Neuronal stem cell (in vitro differentiated cells): ENCODE measurements at regions not wholly inside any gene's neighbourhood (a gene's known extent, or its start where the extent isn't known, plus 50 kb on each side); places are given as distances from the start of the nearest gene placed in this dataset.

ENCODE experiments used
- DNase-seq: peaks from one replicate; pipeline ENCODE4 v3.0.0-alpha.2; 2013; ENCODE audit warnings: low spot score
- H2AFZ ChIP-seq: one replicate; pipeline ENCODE4 v1.6.1; 2013; ENCODE audit warnings: mild to moderate bottlenecking, low read length, inconsistent platforms
- H2AK5ac ChIP-seq: 2 replicates; pipeline ENCODE4 v1.6.1; 2013; ENCODE audit warnings: low read depth, mild to moderate bottlenecking, inconsistent platforms, low read length, moderate library complexity, mixed read lengths
- H2BK120ac ChIP-seq: 2 replicates; pipeline ENCODE4 v1.6.1; 2013; ENCODE audit warnings: low read depth, mild to moderate bottlenecking, inconsistent platforms, low read length, moderate library complexity, mixed read lengths
- H2BK12ac ChIP-seq: one replicate; pipeline ENCODE4 v1.6.1; 2013; ENCODE audit warnings: low read length, inconsistent platforms
- H2BK15ac ChIP-seq: 2 replicates; pipeline ENCODE4 v1.6.1; 2013; ENCODE audit warnings: mild to moderate bottlenecking, low read length, inconsistent platforms, mixed read lengths
- H2BK5ac ChIP-seq: one replicate; pipeline ENCODE4 v1.6.1; 2013; ENCODE audit warnings: inconsistent platforms, mild to moderate bottlenecking, low read length, moderate library complexity
- H3K14ac ChIP-seq: one replicate; pipeline ENCODE4 v1.6.1; 2013; ENCODE audit warnings: low read length, inconsistent platforms
- H3K18ac ChIP-seq: 2 replicates; pipeline ENCODE4 v1.6.1; 2013; ENCODE audit warnings: low read length, inconsistent platforms
- H3K23ac ChIP-seq: 2 replicates; pipeline ENCODE4 v1.6.1; 2013; ENCODE audit warnings: low read depth, mild to moderate bottlenecking, mixed read lengths, low read length, inconsistent platforms; ENCODE audit not compliant: poor library complexity
- H3K27ac ChIP-seq: replicated peaks from 3 replicates; pipeline ENCODE4 v1.5.1; 2013; ENCODE audit warnings: low read length, inconsistent platforms
- H3K27me3 ChIP-seq, 3 experiments: 2 replicates each; pipeline ENCODE4 v1.6.1; 2013; ENCODE audit warnings: low read length in 3 of 3, mild to moderate bottlenecking in 2 of 3, inconsistent platforms in 1 of 3, low read depth in 1 of 3, mixed read lengths in 1 of 3, moderate library complexity in 1 of 3; ENCODE audit not compliant: control insufficient read depth in 3 of 3, insufficient read depth in 3 of 3
- H3K36me3 ChIP-seq, 2 donors: replicated peaks in 1 of 2; 2 replicates each; pipeline ENCODE4 v1.6.1; 2013; ENCODE audit warnings: low read length in 2 of 2; ENCODE audit not compliant: control insufficient read depth in 2 of 2, insufficient read depth in 2 of 2
- H3K4ac ChIP-seq: 2 replicates; pipeline ENCODE4 v1.6.1; 2013; ENCODE audit warnings: inconsistent platforms, mild to moderate bottlenecking, low read length, moderate library complexity
- H3K4me1 ChIP-seq, 2 donors: 1 replicate in 1 of 2; 2 replicates in 1 of 2; pipeline ENCODE4 v1.6.1; 2013; ENCODE audit warnings: low read length in 2 of 2, low read depth in 1 of 2; ENCODE audit not compliant: control insufficient read depth in 2 of 2, insufficient read depth in 1 of 2
- H3K4me2 ChIP-seq: one replicate; pipeline ENCODE4 v1.6.1; 2013; ENCODE audit warnings: mild to moderate bottlenecking, low read length, inconsistent platforms; ENCODE audit not compliant: insufficient read depth, poor library complexity, severe bottlenecking
- H3K4me3 ChIP-seq, 2 donors: 2 replicates each; pipeline ENCODE4 v1.5.1; 2013; ENCODE audit warnings: low read length in 2 of 2, mild to moderate bottlenecking in 2 of 2, inconsistent platforms in 1 of 2, moderate library complexity in 1 of 2
- H3K79me1 ChIP-seq: one replicate; pipeline ENCODE4 v1.6.1; 2013; ENCODE audit warnings: low read depth, mild to moderate bottlenecking, inconsistent platforms, low read length, moderate library complexity
- H3K9ac ChIP-seq: one replicate; pipeline ENCODE4 v1.6.1; 2013; ENCODE audit warnings: mild to moderate bottlenecking, low read depth, low read length, inconsistent platforms; ENCODE audit not compliant: poor library complexity
- H3K9me3 ChIP-seq, 2 donors: replicated peaks in 1 of 2; 2 replicates each; pipeline versions ENCODE3 to v1.6.1; 2013; ENCODE audit warnings: low read length in 2 of 2, mild to moderate bottlenecking in 2 of 2, inconsistent platforms in 1 of 2, low read depth in 1 of 2, mixed read lengths in 1 of 2, moderate library complexity in 1 of 2; ENCODE audit not compliant: control insufficient read depth in 2 of 2, insufficient read depth in 1 of 2
- H4K8ac ChIP-seq: one replicate; pipeline ENCODE4 v1.6.1; 2013; ENCODE audit warnings: low read depth, mild to moderate bottlenecking, inconsistent platforms, low read length, moderate library complexity
- H4K91ac ChIP-seq: one replicate; pipeline ENCODE4 v1.6.1; 2013; ENCODE audit warnings: low read length, low read depth, mild to moderate bottlenecking, inconsistent platforms; ENCODE audit not compliant: poor library complexity
- WGBS, 2 donors: extraction: QIAGEN DNeasy Blood & Tissue Kit; methylation state at CpG; one replicate each; pipeline ENCODE4 v1.1.7; 2013; ENCODE audit warnings: missing lambda C conversion rate in 2 of 2, mixed read lengths in 1 of 2; ENCODE audit not compliant: insufficient read length in 2 of 2, insufficient replicate concordance in 1 of 2; ENCODE audit errors: extremely low coverage in 2 of 2; 5-methylcytosine and 5-hydroxymethylcytosine counted together

DNA sequence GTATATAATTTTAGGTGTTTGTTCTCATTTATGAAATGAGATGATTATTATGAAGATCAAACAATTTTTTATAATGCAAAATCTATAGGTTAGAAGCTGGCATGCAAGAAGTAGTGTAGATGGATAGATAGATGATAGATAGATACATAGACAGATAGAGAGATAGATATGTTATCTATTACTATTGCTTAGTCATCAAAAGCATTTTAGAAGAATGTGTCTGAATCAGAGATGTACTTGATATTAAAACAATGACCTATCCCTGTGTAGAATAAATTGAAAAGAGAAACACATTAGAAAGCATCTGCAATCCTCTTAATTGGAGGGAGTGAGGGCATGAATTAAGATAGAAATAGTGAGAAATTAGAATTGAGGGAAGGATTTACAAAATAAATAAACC lies 436.2 kb upstream of the NXPH2 start:
- Histone ChIP-seq H3K4me1 (no peaks in the 10 kb centered on the region), H2AK5ac (no peak overlapping the region), H3K27ac (no peak overlapping the region), H3K27me3 (no peaks in the 10 kb centered on the region), H3K23ac (no peak overlapping the region), H2BK15ac (no peak overlapping the region), H4K8ac (no peak overlapping the region), H2BK5ac (no peak overlapping the region), H3K18ac (no peak overlapping the region), H2BK12ac (no peak overlapping the region), H2AFZ (no peak overlapping the region), H3K9ac (no peak overlapping the region), H2BK120ac (no peak overlapping the region), H3K4me3 (no peak overlapping the region), H3K14ac (no peak overlapping the region), H3K36me3 (no peaks in the 10 kb centered on the region), H3K79me1 (no peaks in the 10 kb centered on the region), H3K4ac (no peak overlapping the region), H3K9me3 (no peaks in the 10 kb centered on the region), H4K91ac (no peak overlapping the region), H3K4me2 (no peak overlapping the region)
- no peak for DNase-seq

DNA sequence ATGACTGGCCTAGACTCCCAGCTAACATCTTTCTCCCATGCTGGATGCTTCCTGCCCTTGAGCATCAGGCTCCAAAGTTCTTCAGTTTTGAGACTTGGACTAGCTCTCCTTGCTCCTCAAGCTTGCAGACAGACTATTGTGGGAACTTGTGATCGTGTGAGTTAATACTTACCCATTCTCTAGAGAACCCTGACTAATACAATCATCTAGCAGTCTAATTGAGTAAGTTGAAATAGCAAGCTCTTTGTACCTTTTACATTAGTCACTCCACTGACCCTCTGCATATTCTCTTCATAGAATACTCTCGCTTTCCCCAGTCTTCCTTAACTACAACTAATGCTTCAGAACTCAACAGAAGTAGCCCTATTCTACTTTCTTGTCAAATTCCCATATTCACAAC lies 434.6 kb upstream of the NXPH2 start:
- Histone ChIP-seq H2BK120ac (no peak overlapping the region), H3K14ac (no peak overlapping the region), H3K27me3 (no peaks in the 10 kb centered on the region), H3K79me1 (no peaks in the 10 kb centered on the region), H2BK12ac (no peak overlapping the region), H3K27ac (no peak overlapping the region), H3K4me2 (no peak overlapping the region), H3K18ac (no peak overlapping the region), H3K36me3 (no peaks in the 10 kb centered on the region), H3K4me1 (no peaks in the 10 kb centered on the region), H2AFZ (no peak overlapping the region), H3K23ac (no peak overlapping the region), H3K9ac (no peak overlapping the region), H4K91ac (no peak overlapping the region), H3K4me3 (no peak overlapping the region), H2BK5ac (no peak overlapping the region), H2BK15ac (no peak overlapping the region), H2AK5ac (no peak overlapping the region), H3K9me3 (no peaks in the 10 kb centered on the region), H3K4ac (no peak overlapping the region), H4K8ac (no peak overlapping the region)
- DNase-seq: no peak
- WGBS, 2 donors: no CpG with 5 or more reads among the region's 2 CpGs

DNA sequence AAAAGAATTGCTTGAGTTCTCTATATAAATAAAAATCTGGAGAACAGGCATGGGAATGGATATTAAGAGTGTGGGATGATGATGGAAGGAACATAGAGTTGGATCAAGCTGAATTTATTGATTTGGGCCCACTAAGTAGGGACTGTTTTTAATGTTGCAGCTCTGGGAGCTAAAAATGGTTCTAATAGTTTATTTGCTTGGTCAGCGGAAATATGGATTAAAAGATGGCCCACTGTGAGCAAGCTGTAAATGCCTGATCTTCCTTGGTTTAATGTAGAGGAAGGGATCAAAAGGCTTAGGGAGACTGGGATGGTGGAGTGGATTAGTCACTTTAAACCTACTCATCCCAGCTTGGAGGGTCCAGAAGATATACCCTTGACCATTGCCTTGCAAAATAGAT lies 429.4 kb upstream of the NXPH2 start:
- no CpG with 5 or more reads among the region's 1 CpG for WGBS, 2 donors
- H3K9ac ChIP-seq: no peak overlapping the region
- no peaks in the 10 kb centered on the region for H3K9me3 ChIP-seq

DNA sequence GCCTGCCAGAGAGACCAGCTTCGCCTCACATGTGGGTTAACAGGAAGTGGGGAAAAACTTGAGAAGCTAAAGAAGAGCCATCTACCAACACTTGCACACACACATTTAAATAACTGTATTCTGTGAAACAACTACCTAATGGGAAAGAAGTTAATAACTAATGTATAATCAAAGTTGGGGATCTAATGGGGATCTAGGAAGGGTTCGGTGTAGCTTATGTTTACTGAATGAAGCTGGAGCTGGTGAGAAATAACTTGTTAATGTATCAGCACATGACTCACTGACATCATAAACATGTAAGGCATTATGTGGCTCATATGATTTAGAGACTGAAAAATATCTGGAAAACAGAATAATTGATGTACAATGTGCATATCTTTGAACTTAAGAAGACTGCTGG lies 421.3 kb upstream of the NXPH2 start:
- Histone ChIP-seq H3K27me3 (no peaks in the 10 kb centered on the region), H3K79me1 (no peaks in the 10 kb centered on the region)

More for the DNA sequence above, 429.4 kb upstream of the NXPH2 start:
- H3K14ac ChIP-seq: no peak overlapping the region
- DNase-seq: no peak
- H4K8ac ChIP-seq: no peak overlapping the region
- no peaks in the 10 kb centered on the region for H3K27me3 ChIP-seq
- no peak overlapping the region for H2BK15ac ChIP-seq
- no peak overlapping the region for H3K4me3 ChIP-seq
- H2BK12ac ChIP-seq: no peak overlapping the region
- no peak overlapping the region for H3K23ac ChIP-seq
- H3K27ac ChIP-seq: no peak overlapping the region
- H2AK5ac ChIP-seq: no peak overlapping the region
- no peak overlapping the region for H3K4ac ChIP-seq
- no peak overlapping the region for H2BK5ac ChIP-seq
- H2BK120ac ChIP-seq: no peak overlapping the region
- no peaks in the 10 kb centered on the region for H3K4me1 ChIP-seq
- no peaks in the 10 kb centered on the region for H3K79me1 ChIP-seq
- H4K91ac ChIP-seq: no peak overlapping the region
- no peak overlapping the region for H3K18ac ChIP-seq
- H3K4me2 ChIP-seq: no peak overlapping the region
- no peak overlapping the region for H2AFZ ChIP-seq
- H3K36me3 ChIP-seq: no peaks in the 10 kb centered on the region

More for the DNA sequence above, 421.3 kb upstream of the NXPH2 start:
- H2AK5ac ChIP-seq: no peak overlapping the region
- no peak overlapping the region for H3K27ac ChIP-seq
- no peak overlapping the region for H3K23ac ChIP-seq
- no peak overlapping the region for H2BK5ac ChIP-seq
- no peak for DNase-seq
- no peaks in the 10 kb centered on the region for H3K36me3 ChIP-seq
- no peak overlapping the region for H4K8ac ChIP-seq
- H3K4me2 ChIP-seq: no peak overlapping the region
- H2BK15ac ChIP-seq: no peak overlapping the region
- H3K9ac ChIP-seq: no peak overlapping the region
- no peak overlapping the region for H3K4ac ChIP-seq
- H3K4me3 ChIP-seq: no peak overlapping the region
- no peak overlapping the region for H3K18ac ChIP-seq
- H4K91ac ChIP-seq: no peak overlapping the region
- no CpG with 5 or more reads among the region's 2 CpGs for WGBS, 2 donors
- H2BK12ac ChIP-seq: no peak overlapping the region
- no peaks in the 10 kb centered on the region for H3K9me3 ChIP-seq
- no peak overlapping the region for H2BK120ac ChIP-seq
- no peak overlapping the region for H2AFZ ChIP-seq
- no peaks in the 10 kb centered on the region for H3K4me1 ChIP-seq
- H3K14ac ChIP-seq: no peak overlapping the region
